HG02759 (cell line): ENCODE measurements at regions not wholly inside any gene's neighbourhood (a gene's known extent, or its start where the extent isn't known, plus 50 kb on each side); places are given as distances from the start of the nearest gene placed in this dataset.
A peak's percentile ranks its signal among the peaks of the same experiment; 100 is the strongest.

ENCODE experiments used
- ATAC-seq: cut with Tn5 transposase; IDR thresholded peaks from one replicate; pipeline ENCODE4 v1.9.1; 2021; ENCODE audit warnings: mild to moderate bottlenecking, moderate library complexity; ENCODE audit not compliant: unreplicated experiment

GRCh38 chr11:130611791-130612251 is 163.4 kb downstream of the ADAMTS15 start:
- ATAC-seq, result no peak

DNA sequence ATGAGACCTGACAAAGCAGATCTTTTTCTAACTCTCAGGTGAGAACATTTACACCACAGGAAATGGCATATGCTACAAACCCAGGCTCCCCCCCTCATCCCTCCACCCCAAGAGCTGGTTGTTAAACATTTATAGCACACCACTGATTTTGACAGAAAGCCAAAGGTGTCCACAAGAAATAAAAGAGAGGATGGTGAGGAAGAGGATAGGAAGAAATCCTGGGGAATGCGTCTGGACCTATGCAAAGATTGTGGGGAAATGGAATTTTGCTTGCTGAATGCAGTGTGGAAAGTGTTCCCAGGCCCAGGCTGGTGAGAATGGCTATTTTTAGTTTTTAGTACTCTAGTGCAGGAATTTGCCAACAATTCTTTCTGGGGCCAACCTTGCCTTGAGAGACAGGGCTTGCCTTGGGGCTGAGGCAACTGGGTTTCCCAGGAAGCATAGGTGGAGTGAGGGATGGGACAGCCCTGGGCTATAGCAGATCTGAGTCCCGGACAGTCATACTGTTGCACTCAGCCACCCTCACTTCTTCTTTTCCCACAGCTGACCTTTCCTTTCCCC is 163.9 kb downstream of the ADAMTS15 start:
- ATAC-seq, result no peak

DNA sequence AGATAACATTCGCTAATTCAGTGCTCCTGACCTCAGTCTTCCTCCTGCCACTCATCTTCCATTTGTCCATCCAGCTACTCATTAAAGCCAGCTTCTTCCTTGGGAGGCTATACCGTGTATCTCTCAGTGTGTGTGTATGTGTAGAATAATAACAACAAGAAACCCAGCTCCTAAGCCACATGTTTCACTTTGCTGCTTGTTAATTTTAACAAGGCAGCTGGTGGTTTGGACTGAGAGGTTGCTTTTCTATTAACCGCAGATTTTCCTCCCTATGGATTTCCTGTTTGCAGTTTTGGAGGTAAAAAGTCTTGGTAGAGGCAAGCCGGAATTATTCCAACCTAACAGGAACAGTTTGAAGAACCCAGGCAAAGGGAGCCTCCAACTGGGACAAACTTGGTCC is 165.0 kb downstream of the ADAMTS15 start:
- ATAC-seq, result no peak

DNA sequence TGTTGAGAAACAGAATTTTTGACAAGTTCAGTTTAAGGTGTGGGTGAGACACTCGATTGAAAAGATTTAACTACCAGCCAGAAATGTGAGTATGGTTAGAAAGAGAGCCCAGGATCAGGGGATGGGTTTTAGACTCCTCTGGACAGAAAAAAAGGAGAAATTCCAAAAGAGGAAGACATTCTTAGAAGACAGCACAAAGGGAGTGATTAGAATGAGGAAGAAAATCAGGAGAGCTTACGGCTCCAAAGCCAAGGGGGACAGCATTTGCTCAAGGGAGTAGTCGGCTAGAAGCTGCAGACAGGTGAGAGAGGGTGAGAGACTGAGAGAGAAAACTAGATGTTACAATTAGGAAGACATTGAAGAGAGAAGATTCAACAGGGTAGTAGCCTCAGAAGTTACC is 166.1 kb downstream of the ADAMTS15 start:
- ATAC-seq, result no peak

DNA sequence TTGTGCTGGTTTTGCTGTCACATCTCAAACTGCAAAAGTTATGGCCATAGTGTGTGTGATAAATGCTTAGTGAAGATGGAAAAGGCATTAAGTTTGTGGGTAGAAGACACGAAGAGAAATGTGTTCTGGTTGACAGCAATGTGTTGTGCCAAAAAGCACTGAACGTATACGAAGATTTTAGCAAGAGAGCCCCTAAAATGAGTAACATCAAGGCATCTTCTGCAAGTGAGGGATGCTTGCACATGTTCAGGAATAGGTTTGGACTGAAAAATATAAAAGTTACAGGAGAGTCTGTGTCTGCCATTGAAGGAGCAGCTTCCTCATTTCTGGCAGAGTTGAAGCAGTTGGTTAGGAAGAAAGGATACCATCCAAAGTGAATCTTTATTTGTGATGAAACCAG is 167.1 kb downstream of the ADAMTS15 start:
- no peak for ATAC-seq

DNA sequence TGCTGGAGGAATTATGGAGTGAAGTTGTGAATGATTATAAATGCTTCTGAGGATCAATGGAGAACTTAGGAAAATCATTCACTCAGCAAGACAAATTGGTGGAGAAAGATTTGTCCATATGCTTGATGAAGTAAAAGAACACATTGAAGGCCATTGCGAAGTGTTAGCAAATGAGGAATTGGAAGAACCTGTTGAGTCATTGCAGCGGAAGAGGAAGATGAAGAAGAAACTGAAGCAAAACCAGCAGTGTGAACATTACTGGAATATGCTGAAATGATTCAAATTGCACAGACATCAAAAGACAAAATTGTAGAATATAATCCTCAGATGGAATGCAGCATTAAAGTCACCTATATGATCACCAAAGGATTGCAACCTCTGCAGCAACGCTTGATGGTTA is 168.1 kb downstream of the ADAMTS15 start:
- ATAC-seq, result no peak

GRCh38 chr11:130617001-130617400 is 168.6 kb downstream of the ADAMTS15 start:
- ATAC-seq, result no peak

DNA sequence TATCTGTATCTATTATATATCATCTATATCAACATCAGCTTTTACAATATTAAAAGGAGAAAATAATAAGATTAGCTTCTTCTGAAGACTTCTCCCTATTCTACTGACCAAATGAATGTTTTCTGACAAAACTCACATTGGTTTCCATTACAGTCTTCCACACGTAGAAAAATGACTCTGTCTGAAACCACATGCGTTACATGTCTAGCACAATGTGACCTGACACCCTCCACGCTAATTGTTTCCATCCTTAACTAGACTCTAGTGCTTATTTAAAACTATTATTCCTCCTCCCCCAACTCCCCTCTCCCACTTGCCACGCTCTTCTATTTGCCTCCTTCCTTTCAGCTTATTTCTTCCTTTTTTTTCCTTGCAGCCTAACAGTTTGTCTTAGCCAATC is 172.1 kb downstream of the ADAMTS15 start:
- no peak for ATAC-seq

DNA sequence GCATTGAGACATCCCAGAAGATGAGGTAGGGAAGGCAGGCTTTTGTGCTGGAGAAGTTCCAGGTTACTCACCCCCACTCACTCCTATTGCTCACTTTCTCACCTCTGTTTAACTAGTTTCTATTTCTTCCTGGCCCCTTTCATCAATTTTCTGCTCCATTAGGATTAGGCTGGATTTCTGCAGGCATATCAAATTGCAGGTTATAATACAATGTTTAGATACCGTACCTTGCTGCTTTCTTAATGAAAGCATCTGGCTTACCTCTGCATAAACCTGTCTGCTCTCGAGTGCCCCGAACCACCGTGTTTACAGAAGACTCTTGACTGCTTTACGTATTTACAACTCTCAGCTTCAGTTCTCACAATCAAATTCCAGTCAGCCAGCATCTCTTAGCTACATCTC is 173.7 kb downstream of the ADAMTS15 start:
- no peak for ATAC-seq

DNA sequence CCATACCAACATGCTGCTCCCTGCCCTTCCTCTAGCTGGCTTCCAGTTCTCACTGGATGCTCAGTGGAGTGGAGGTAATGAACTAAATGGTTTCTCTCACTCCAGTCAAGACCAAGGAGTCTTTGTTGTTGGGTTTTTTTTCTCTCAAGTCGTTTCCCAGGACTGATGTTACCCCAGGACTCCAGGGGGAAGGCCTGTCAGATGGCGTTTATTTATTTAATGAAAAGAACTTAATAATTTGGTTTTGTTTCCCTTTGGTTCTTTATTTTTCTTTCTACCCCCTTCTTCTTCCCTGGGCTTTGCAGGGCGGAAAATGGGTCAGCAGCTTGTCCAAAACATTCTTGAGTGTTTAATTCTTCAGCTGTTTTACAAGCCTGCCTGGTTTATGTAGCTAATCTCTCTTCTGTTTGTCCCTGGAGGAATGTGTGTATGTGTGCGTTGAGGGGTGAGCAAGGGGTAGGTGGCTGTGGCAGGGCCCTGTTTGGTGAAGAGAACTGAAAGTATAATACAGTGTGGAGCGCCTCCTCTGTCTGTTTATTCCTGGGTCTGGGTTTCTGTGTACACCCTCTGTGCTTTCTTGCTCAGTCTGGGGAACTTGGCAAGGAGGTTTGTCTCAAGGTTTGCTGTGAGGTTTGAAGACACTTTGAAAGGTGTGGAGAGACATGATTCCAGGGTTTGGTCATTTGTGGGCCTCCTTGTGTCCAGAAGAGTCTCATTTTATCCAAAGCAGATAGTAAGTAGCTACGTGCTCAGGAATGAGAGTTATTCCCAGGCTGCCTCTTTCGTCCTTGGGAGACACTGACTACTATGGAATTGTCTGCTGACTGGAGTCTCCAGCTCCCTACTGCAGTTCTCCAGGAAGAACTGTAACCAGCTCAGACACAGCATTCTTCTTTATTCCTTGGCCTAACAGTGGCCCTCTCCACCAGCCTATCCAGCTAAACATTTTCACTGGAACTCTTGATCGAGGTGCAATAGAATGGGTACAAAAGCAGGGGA is 175.5 kb downstream of the ADAMTS15 start:
- ATAC-seq, result no peak

GRCh38 chr11:130624971-130625544 is 176.6 kb downstream of the ADAMTS15 start:
- no peak for ATAC-seq

DNA sequence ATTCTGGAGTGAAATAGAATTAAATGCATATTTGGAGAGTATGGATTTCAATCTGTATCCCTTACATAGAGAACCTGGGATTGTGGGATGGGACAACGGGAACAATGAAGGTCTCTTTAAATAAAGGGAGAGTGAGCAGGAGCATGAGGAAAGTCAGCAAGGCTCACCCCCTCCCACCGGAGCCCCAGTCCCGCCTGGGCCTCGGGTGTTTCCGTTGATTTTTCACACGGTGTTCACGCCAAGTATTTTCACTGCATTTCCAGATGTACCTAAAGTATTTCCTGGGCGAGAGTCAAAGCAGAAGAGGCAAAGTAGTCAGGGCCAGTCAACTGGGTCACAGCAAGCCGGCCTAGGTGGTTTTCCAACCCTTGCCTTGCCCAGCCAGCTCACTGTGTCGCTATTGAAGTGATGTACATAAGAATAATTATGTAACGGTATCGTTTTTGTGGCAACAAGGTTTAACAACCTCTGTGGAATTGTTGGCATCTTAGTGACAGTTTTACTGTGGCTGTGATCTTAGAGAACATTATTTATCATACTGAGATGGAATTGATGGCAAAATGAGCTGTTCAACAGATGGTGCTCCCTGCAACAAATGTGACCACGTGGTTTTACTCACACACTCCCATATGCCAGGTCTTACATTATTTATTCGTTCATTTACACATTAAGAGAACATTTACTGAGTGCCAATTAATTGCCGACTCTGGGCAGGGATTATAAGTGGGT is 177.3 kb downstream of the ADAMTS15 start:
- no peak for ATAC-seq

DNA sequence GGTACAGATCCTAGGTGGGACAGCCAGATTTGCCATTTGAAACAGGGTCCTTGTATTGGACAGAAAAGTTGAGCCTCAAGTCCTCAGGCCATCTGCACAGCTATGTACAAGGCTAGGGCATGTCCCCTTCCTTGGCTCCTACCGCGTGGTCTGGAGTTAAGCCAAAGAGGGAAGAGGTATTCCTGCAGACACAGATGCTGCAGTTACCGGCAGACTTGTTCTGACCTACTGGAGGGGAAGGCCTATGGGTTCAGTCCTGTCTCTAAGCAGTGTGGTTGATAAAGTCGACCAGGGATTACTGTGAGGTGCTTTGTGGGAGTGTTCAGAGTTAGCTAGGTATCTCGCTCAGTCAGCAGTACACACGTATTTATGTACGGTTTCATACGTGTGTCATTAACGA is 180.6 kb downstream of the ADAMTS15 start:
- ATAC-seq, result no peak

GRCh38 chr11:130631119-130631518 is 182.7 kb downstream of the ADAMTS15 start:
- peak; percentile 44 for ATAC-seq

GRCh38 chr11:130633466-130633865 is 185.0 kb downstream of the ADAMTS15 start:
- no peak for ATAC-seq

- no peak for ATAC-seq
These were observed 185.7 kb downstream of the ADAMTS15 start for GRCh38 chr11:130634186-130634585.

DNA sequence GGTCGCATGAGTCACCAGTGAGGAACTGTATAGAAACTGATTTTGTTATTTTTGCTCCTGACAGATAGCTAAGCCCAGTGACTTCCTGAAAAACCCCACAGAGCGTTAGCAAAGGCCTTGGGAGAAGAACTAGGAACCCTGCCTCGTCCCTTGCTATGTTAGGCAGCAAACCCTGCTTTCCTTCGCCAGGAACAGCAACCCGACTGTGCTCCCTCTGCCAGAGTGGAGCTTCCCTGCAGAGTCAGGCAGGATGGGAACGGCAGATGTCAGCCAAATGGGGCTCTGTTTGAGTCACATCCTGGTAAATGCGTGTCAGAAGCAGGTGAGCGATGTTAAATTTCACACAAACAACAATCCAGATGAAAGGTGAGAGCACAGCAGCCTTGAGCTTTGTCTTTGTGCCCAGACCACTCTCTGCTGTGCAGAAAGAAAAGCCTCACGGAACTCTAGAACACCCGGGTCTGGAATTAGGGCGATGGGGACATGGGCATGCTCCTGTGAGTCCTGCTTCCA is 186.6 kb downstream of the ADAMTS15 start:
- ATAC-seq, result no peak

- ATAC-seq, result no peak
These were observed 187.6 kb downstream of the ADAMTS15 start for GRCh38 chr11:130635937-130636630.

- ATAC-seq, result peak; percentile 72
These were observed 188.4 kb downstream of the ADAMTS15 start for GRCh38 chr11:130636722-130637464.

GRCh38 chr11:130637566-130637965 is 189.1 kb downstream of the ADAMTS15 start:
- no peak for ATAC-seq
